Liver (tissue), 8 donors: ENCODE measurements at regions not wholly inside any gene's neighbourhood (a gene's known extent, or its start where the extent isn't known, plus 50 kb on each side); places are given as distances from the start of the nearest gene placed in this dataset.

ENCODE experiments used
- DNase-seq: peaks from one replicate; pipeline ENCODE4 v3.0.0-alpha.2; 2017; ENCODE audit warnings: low spot score
- H3K27ac ChIP-seq, 2 donors: one replicate each; pipeline ENCODE4 v1.7.0; 2013; ENCODE audit warnings: inconsistent platforms in 2 of 2, low read length in 2 of 2, control low read depth in 1 of 2, low read depth in 1 of 2, mild to moderate bottlenecking in 1 of 2
- H3K27me3 ChIP-seq, 4 donors: one replicate each; pipeline versions ENCODE4 v1.6.1 to v1.7.0; 2013; ENCODE audit warnings: low read length in 3 of 4, inconsistent platforms in 1 of 4, mild to moderate bottlenecking in 1 of 4, moderate library complexity in 1 of 4; ENCODE audit not compliant: control insufficient read depth in 4 of 4, insufficient read depth in 4 of 4
- H3K36me3 ChIP-seq, 4 donors: one replicate each; pipeline versions ENCODE4 v1.6.1 to v1.7.0; 2013; ENCODE audit warnings: low read length in 3 of 4, mild to moderate bottlenecking in 3 of 4, low read depth in 1 of 4, moderate library complexity in 1 of 4; ENCODE audit not compliant: control insufficient read depth in 4 of 4, insufficient read depth in 3 of 4
- H3K4me1 ChIP-seq, 4 donors: one replicate each; pipeline versions ENCODE4 v1.6.1 to v1.7.0; 2013; ENCODE audit warnings: low read length in 3 of 4, mild to moderate bottlenecking in 3 of 4, moderate library complexity in 1 of 4; ENCODE audit not compliant: control insufficient read depth in 4 of 4, insufficient read depth in 4 of 4
- H3K4me3 ChIP-seq, 3 donors: one replicate each; pipeline versions ENCODE4 v1.6.1 to v1.7.0; 2013; ENCODE audit warnings: low read length in 3 of 3, control low read depth in 1 of 3, low read depth in 1 of 3, mild to moderate bottlenecking in 1 of 3
- H3K9ac ChIP-seq, 2 donors: one replicate each; pipeline ENCODE4 v1.7.0; 2013; ENCODE audit warnings: low read length in 2 of 2, mild to moderate bottlenecking in 2 of 2, moderate library complexity in 2 of 2, control low read depth in 1 of 2, low read depth in 1 of 2
- H3K9me3 ChIP-seq, 4 donors: one replicate each; pipeline versions ENCODE4 v1.6.1 to v1.7.0; 2013; ENCODE audit warnings: low read length in 3 of 4; ENCODE audit not compliant: control insufficient read depth in 4 of 4
- ATF3 ChIP-seq: IDR thresholded peaks from 2 replicates; pipeline ENCODE4 v1.6.1; 2016; ENCODE audit warnings: antibody characterized with exemption
- CTCF ChIP-seq: fragments of 150-350 bp; IDR thresholded peaks from 2 replicates; pipeline ENCODE4 v1.5.1; 2017; ENCODE audit warnings: improper control_type of control experiment, low read depth, low read length; ENCODE audit not compliant: missing input control
- EGR1 ChIP-seq, 2 donors: IDR thresholded peaks; 2 replicates each; pipeline ENCODE4 v1.6.1; 2016 to 2018; ENCODE audit warnings: antibody characterized with exemption in 2 of 2, low read depth in 2 of 2
- FOXA1 ChIP-seq: IDR thresholded peaks from 2 replicates; pipeline ENCODE4 v1.6.1; 2016; ENCODE audit warnings: antibody characterized with exemption
- FOXA2 ChIP-seq: IDR thresholded peaks from 2 replicates; pipeline ENCODE4 v1.6.1; 2016; ENCODE audit warnings: antibody characterized with exemption
- GABPA ChIP-seq, 2 donors: IDR thresholded peaks in 1 of 2; conservative IDR thresholded peaks in 1 of 2; 2 replicates each; pipeline ENCODE4 v1.6.1; 2016; ENCODE audit warnings: antibody characterized with exemption in 2 of 2, mild to moderate bottlenecking in 1 of 2, moderate library complexity in 1 of 2
- HNF4A ChIP-seq, 2 donors: conservative IDR thresholded peaks; 2 replicates each; pipeline ENCODE4 v1.6.1; 2016; ENCODE audit warnings: antibody characterized with exemption in 2 of 2, mild to moderate bottlenecking in 2 of 2
- HNF4G ChIP-seq: IDR thresholded peaks from 2 replicates; pipeline ENCODE4 v1.6.1; 2016; ENCODE audit warnings: antibody characterized with exemption
- JUND ChIP-seq, 2 donors: IDR thresholded peaks; 2 replicates each; pipeline ENCODE4 v1.6.1; 2016; ENCODE audit warnings: antibody characterized with exemption in 2 of 2
- MAX ChIP-seq: IDR thresholded peaks from 2 replicates; pipeline ENCODE4 v1.6.1; 2016; ENCODE audit warnings: antibody characterized with exemption
- NR2F2 ChIP-seq: IDR thresholded peaks from 2 replicates; pipeline ENCODE4 v1.6.1; 2016; ENCODE audit warnings: antibody characterized with exemption
- RAD21 ChIP-seq, 2 donors: IDR thresholded peaks; 2 replicates each; pipeline ENCODE4 v1.6.1; 2016; ENCODE audit warnings: antibody characterized with exemption in 2 of 2, mild to moderate bottlenecking in 2 of 2
- REST ChIP-seq: IDR thresholded peaks from 2 replicates; pipeline ENCODE4 v1.6.1; 2016; ENCODE audit warnings: antibody characterized with exemption, mild to moderate bottlenecking
- RXRA ChIP-seq, 2 donors: IDR thresholded peaks; 2 replicates each; pipeline ENCODE4 v1.6.1; 2017 to 2018; ENCODE audit warnings: antibody characterized with exemption in 2 of 2, mild to moderate bottlenecking in 1 of 2
- SP1 ChIP-seq: IDR thresholded peaks from 2 replicates; pipeline ENCODE4 v1.6.1; 2018; ENCODE audit warnings: antibody characterized with exemption, mild to moderate bottlenecking
- TAF1 ChIP-seq: conservative IDR thresholded peaks from 2 replicates; pipeline ENCODE4 v1.6.1; 2016; ENCODE audit warnings: antibody characterized with exemption, mild to moderate bottlenecking
- YY1 ChIP-seq: IDR thresholded peaks from 2 replicates; pipeline ENCODE4 v1.6.1; 2016; ENCODE audit warnings: antibody characterized with exemption, mild to moderate bottlenecking
- ZBTB33 ChIP-seq: IDR thresholded peaks from 2 replicates; pipeline ENCODE4 v1.6.1; 2016; ENCODE audit warnings: antibody characterized with exemption
- WGBS: extraction: QIAGEN DNeasy Blood & Tissue Kit; methylation state at CpG from one replicate; pipeline ENCODE4 v1.1.7; 2013; 5-methylcytosine and 5-hydroxymethylcytosine counted together
- donor health status: healthy.
- donor health status: healthy.
- donor health status: healthy.
- donor health status: healthy.
- donor health status: healthy.

- Histone ChIP-seq H3K36me3 (peaks cover 2 to 5% (median 2%) of the 10 kb centered on the region in 4 donors), H3K9ac (no peak overlapping the region), H3K4me1 (peaks cover 22 to 66% (median 37%) of the 10 kb centered on the region in 4 donors), H3K4me3 (no peak overlapping the region), H3K9me3 (no peaks in the 10 kb centered on the region), H3K27ac (peak overlapping the region in 1 of 2 donors; percentile 55), H3K27me3 (no peaks in the 10 kb centered on the region)
- WGBS: 96% methylated on average over 15 of the region's 15 CpGs
- no peak for DNase-seq
- TF ChIP-seq CTCF (no peak), HNF4G (no peak), YY1 (no peak), JUND (IDR thresholded peaks at IDR 0.05) (no peak), HNF4A (conservative IDR thresholded peaks at IDR 0.05) (no peak), MAX (no peak), ZBTB33 (no peak), SP1 (no peak), RAD21 (IDR thresholded peaks at IDR 0.05) (no peak), RXRA (IDR thresholded peaks at IDR 0.05) (no peak), NR2F2 (no peak), FOXA1 (no peak), EGR1 (IDR thresholded peaks at IDR 0.05; ENCODE audit: low read depth in 2 of 2) (no peak), TAF1 (no peak), ATF3 (no peak), FOXA2 (no peak), GABPA (IDR thresholded peaks at IDR 0.05 in 1 of 2, conservative IDR thresholded peaks at IDR 0.05 in 1 of 2) (no peak), REST (no peak)
Measured at GRCh38 chr12:124393831-124394230, 98.9 kb downstream of the RFLNA start.
